GM18873 (cell line): ENCODE measurements at regions not wholly inside any gene's neighbourhood (a gene's known extent, or its start where the extent isn't known, plus 50 kb on each side); places are given as distances from the start of the nearest gene placed in this dataset.

Source experiments
- ATAC-seq: cut with Tn5 transposase; IDR thresholded peaks from one replicate; pipeline ENCODE4 v1.9.1; 2021; ENCODE audit warnings: mild to moderate bottlenecking, moderate library complexity, moderate number of reproducible peaks; ENCODE audit not compliant: unreplicated experiment, low FRiP score

GRCh38 chr12:28807535-28807934 lies 341.5 kb upstream of the FAR2 start:
- no peak for ATAC-seq

GRCh38 chr12:28811457-28811856 lies 337.6 kb upstream of the FAR2 start:
- ATAC-seq = no peak

GRCh38 chr12:28814246-28814645 lies 334.8 kb upstream of the FAR2 start:
- no peak for ATAC-seq

- no peak for ATAC-seq
These were observed 331.6 kb upstream of the FAR2 start for GRCh38 chr12:28817524-28817923.

- ATAC-seq = no peak
These were observed 324.8 kb upstream of the FAR2 start for GRCh38 chr12:28824193-28824846.

- no peak for ATAC-seq
These were observed 324.2 kb upstream of the FAR2 start for GRCh38 chr12:28824849-28825248.

- no peak for ATAC-seq
These were observed 322.3 kb upstream of the FAR2 start for GRCh38 chr12:28826766-28827165.

GRCh38 chr12:28827861-28828260 lies 321.2 kb upstream of the FAR2 start:
- no peak for ATAC-seq

- ATAC-seq = no peak
These were observed 320.8 kb upstream of the FAR2 start for GRCh38 chr12:28828318-28828717.

GRCh38 chr12:28830491-28830890 lies 318.6 kb upstream of the FAR2 start:
- ATAC-seq = no peak

- ATAC-seq = no peak
These were observed 304.4 kb upstream of the FAR2 start for GRCh38 chr12:28844718-28845117.

GRCh38 chr12:28851781-28852180 lies 297.3 kb upstream of the FAR2 start:
- ATAC-seq = no peak

GRCh38 chr12:28855761-28856310 lies 293.2 kb upstream of the FAR2 start:
- no peak for ATAC-seq

GRCh38 chr12:28857369-28857768 lies 291.7 kb upstream of the FAR2 start:
- ATAC-seq = no peak

- ATAC-seq = no peak
These were observed 289.5 kb upstream of the FAR2 start for GRCh38 chr12:28859551-28859950.

- no peak for ATAC-seq
These were observed 283.3 kb upstream of the FAR2 start for GRCh38 chr12:28865776-28866175.

GRCh38 chr12:28866296-28866695 lies 282.8 kb upstream of the FAR2 start:
- no peak for ATAC-seq

GRCh38 chr12:28866715-28867503 lies 282.2 kb upstream of the FAR2 start:
- ATAC-seq = no peak

- no peak for ATAC-seq
These were observed 280.7 kb upstream of the FAR2 start for GRCh38 chr12:28868414-28868813.

GRCh38 chr12:28869197-28869596 lies 279.9 kb upstream of the FAR2 start:
- no peak for ATAC-seq

GRCh38 chr12:28870839-28871440 lies 278.1 kb upstream of the FAR2 start:
- ATAC-seq = no peak
